Activated CD8-positive, alpha-beta memory T cell treated with anti-CD3 and anti-CD28 coated beads for 24 hours (primary cell): ENCODE measurements at regions not wholly inside any gene's neighbourhood (a gene's known extent, or its start where the extent isn't known, plus 50 kb on each side); places are given as distances from the start of the nearest gene placed in this dataset.
"Not testable (repeated sequence)": the region's sequence is repeated elsewhere in the genome, so short reads cannot be mapped to it uniquely, and the experiment has no call there.

ENCODE experiments used
- DNase-seq: peaks from one replicate; pipeline ENCODE4 v3.0.0-alpha.2; 2020

- DNase-seq = no peak
These were observed 85.7 kb downstream of the SUCLG1 start for GRCh38 chr2:84373391-84373790.

GRCh38 chr2:84362541-84362940 is 96.5 kb downstream of the SUCLG1 start:
- no peak for DNase-seq

- no peak for DNase-seq
These were observed 121.0 kb downstream of the SUCLG1 start for GRCh38 chr2:84338069-84338468.

GRCh38 chr2:84327645-84328249 is 131.3 kb downstream of the SUCLG1 start:
- DNase-seq = no peak

GRCh38 chr2:84326831-84327432 is 132.1 kb downstream of the SUCLG1 start:
- no peak for DNase-seq

GRCh38 chr2:84323890-84324289 is 135.2 kb downstream of the SUCLG1 start:
- no peak for DNase-seq

GRCh38 chr2:84320940-84321339 is 138.1 kb downstream of the SUCLG1 start:
- DNase-seq = no peak

GRCh38 chr2:84319581-84319980 is 139.5 kb downstream of the SUCLG1 start:
- DNase-seq = no peak

- no peak for DNase-seq
These were observed 141.9 kb downstream of the SUCLG1 start for GRCh38 chr2:84317135-84317534.

GRCh38 chr2:84314901-84315330 is 144.2 kb downstream of the SUCLG1 start:
- DNase-seq = peak; percentile 89

- DNase-seq = no peak
These were observed 144.8 kb downstream of the SUCLG1 start for GRCh38 chr2:84314250-84314649.

- no peak for DNase-seq
These were observed 149.8 kb downstream of the SUCLG1 start for GRCh38 chr2:84309281-84309680.

GRCh38 chr2:84306361-84306760 is 152.7 kb downstream of the SUCLG1 start:
- no peak for DNase-seq

GRCh38 chr2:84302513-84303412 is 156.3 kb downstream of the SUCLG1 start:
- no peak for DNase-seq

GRCh38 chr2:84301717-84302116 is 157.4 kb downstream of the SUCLG1 start:
- DNase-seq = no peak

- no peak for DNase-seq
These were observed 158.4 kb downstream of the SUCLG1 start for GRCh38 chr2:84300696-84301029.

- DNase-seq = not testable (repeated sequence)
These were observed 158.9 kb downstream of the SUCLG1 start for GRCh38 chr2:84300001-84300695.

GRCh38 chr2:84299211-84299775 is 159.8 kb downstream of the SUCLG1 start:
- no peak for DNase-seq

GRCh38 chr2:84297155-84297554 is 161.9 kb downstream of the SUCLG1 start:
- DNase-seq = no peak

- no peak for DNase-seq
These were observed 165.2 kb downstream of the SUCLG1 start for GRCh38 chr2:84293791-84294380.

- DNase-seq = no peak
These were observed 166.5 kb downstream of the SUCLG1 start for GRCh38 chr2:84292545-84292944.

GRCh38 chr2:84290537-84290936 is 168.5 kb downstream of the SUCLG1 start:
- DNase-seq = no peak

GRCh38 chr2:84288293-84288692 is 170.8 kb downstream of the SUCLG1 start:
- DNase-seq = no peak
